IMR-90 (cell line): ENCODE measurements at regions not wholly inside any gene's neighbourhood (a gene's known extent, or its start where the extent isn't known, plus 50 kb on each side); places are given as distances from the start of the nearest gene placed in this dataset.

Experiments
- ATAC-seq: fragments of 200-7000 bp; cut with Tn5 transposase; 2 replicates; pipeline ENCODE4 v1.9.1; 2020; ENCODE audit warnings: low read depth, mild to moderate bottlenecking, moderate library complexity
- BruUV-seq: library from RNA; stranded (reverse); fragments of 400-500 nt; replicated peaks from 2 replicates; lab custom pipeline; 2021; lab: Mats Ljungman, UMichigan
- CTCF ChIA-PET: fragments of 300-600 bp; formaldehyde crosslinking; extraction: SDS; loops from one replicate; lab custom pipeline; 2021; ENCODE audit warnings: antibody characterized with exemption; lab: Yijun Ruan, JAX
- POLR2A ChIA-PET: fragments of 300-600 bp; sonication (Branson Sonifier 250); formaldehyde crosslinking; loops from one replicate; lab custom pipeline; 2022; ENCODE audit warnings: antibody characterized with exemption; ENCODE audit not compliant: unreplicated experiment; lab: Charles Lee
- DNase-seq: peaks from one replicate; pipeline ENCODE4 v3.0.0; 2013
- H2AFZ ChIP-seq: replicated peaks from 2 replicates; pipeline ENCODE3; 2013; ENCODE audit warnings: low read length, mild to moderate bottlenecking; ENCODE audit not compliant: poor library complexity
- H2AK5ac ChIP-seq: 2 replicates; pipeline ENCODE4 v1.6.1; 2013; ENCODE audit warnings: low read depth, low read length, inconsistent platforms
- H2AK9ac ChIP-seq: replicated peaks from 2 replicates; pipeline ENCODE3; 2013; ENCODE audit warnings: mild to moderate bottlenecking, low read depth, low read length, moderate library complexity; ENCODE audit not compliant: poor library complexity
- H2BK120ac ChIP-seq: 2 replicates; pipeline ENCODE4 v1.6.1; 2013; ENCODE audit warnings: low read depth, low read length, inconsistent platforms
- H2BK15ac ChIP-seq: 3 replicates; pipeline ENCODE4 v1.6.1; 2013; ENCODE audit warnings: low read depth, low read length, inconsistent platforms
- H2BK20ac ChIP-seq: 2 replicates; pipeline ENCODE4 v1.6.1; 2013; ENCODE audit warnings: low read depth, mild to moderate bottlenecking, inconsistent platforms, low read length, moderate library complexity
- H2BK5ac ChIP-seq: 2 replicates; pipeline ENCODE4 v1.6.1; 2013; ENCODE audit warnings: mild to moderate bottlenecking, low read depth, low read length, inconsistent platforms; ENCODE audit not compliant: poor library complexity, severe bottlenecking
- H3K14ac ChIP-seq: replicated peaks from 2 replicates; pipeline ENCODE4 v1.6.1; 2013; ENCODE audit warnings: low read depth, low read length, inconsistent platforms
- H3K18ac ChIP-seq: 2 replicates; pipeline ENCODE4 v1.6.1; 2013; ENCODE audit warnings: low read depth, low read length, control low read depth
- H3K23ac ChIP-seq: 2 replicates; pipeline ENCODE4 v1.6.1; 2013; ENCODE audit warnings: low read depth, low read length, inconsistent platforms
- H3K27ac ChIP-seq: 2 replicates; pipeline ENCODE4 v1.5.1; 2013; ENCODE audit warnings: mild to moderate bottlenecking, control low read depth, low read length; ENCODE audit not compliant: insufficient read depth
- H3K27me3 ChIP-seq: 2 replicates; pipeline ENCODE4 v1.6.1; 2013; ENCODE audit warnings: low read length; ENCODE audit not compliant: control insufficient read depth, insufficient read depth
- H3K36me3 ChIP-seq: 2 replicates; pipeline ENCODE4 v1.6.1; 2013; ENCODE audit warnings: low read length, mixed read lengths; ENCODE audit not compliant: control insufficient read depth, insufficient read depth
- H3K4ac ChIP-seq: 2 replicates; pipeline ENCODE4 v1.6.1; 2013; ENCODE audit warnings: low read depth, low read length, inconsistent platforms
- H3K4me1 ChIP-seq: 2 replicates; pipeline ENCODE4 v1.6.1; 2013; ENCODE audit warnings: low read length, mixed read lengths; ENCODE audit not compliant: control insufficient read depth, insufficient read depth
- H3K4me2 ChIP-seq: 2 replicates; pipeline ENCODE4 v1.6.1; 2013; ENCODE audit warnings: low read depth, mild to moderate bottlenecking, control low read depth, low read length, moderate library complexity
- H3K4me3 ChIP-seq: 2 replicates; pipeline ENCODE4 v1.5.1; 2013; ENCODE audit warnings: low read depth, mild to moderate bottlenecking, control low read depth, low read length, moderate library complexity; ENCODE audit not compliant: insufficient read depth
- H3K56ac ChIP-seq: 2 replicates; pipeline ENCODE4 v1.6.1; 2013; ENCODE audit warnings: low read length, inconsistent platforms; ENCODE audit not compliant: insufficient read depth; ENCODE audit errors: extremely low read depth
- H3K79me1 ChIP-seq, 2 experiments: 2 replicates each; pipeline ENCODE4 v1.6.1; 2013; ENCODE audit warnings: low read length in 2 of 2, inconsistent platforms in 1 of 2, low read depth in 1 of 2
- H3K9ac ChIP-seq: 2 replicates; pipeline ENCODE4 v1.6.1; 2013; ENCODE audit warnings: low read depth, low read length, control low read depth
- H3K9me1 ChIP-seq: 2 replicates; pipeline ENCODE4 v1.6.1; 2013; ENCODE audit warnings: low read length, inconsistent platforms; ENCODE audit not compliant: insufficient read depth
- H3K9me3 ChIP-seq: 2 replicates; pipeline ENCODE4 v1.6.1; 2013; ENCODE audit warnings: low read length; ENCODE audit not compliant: control insufficient read depth, insufficient read depth
- H4K20me1 ChIP-seq: 2 replicates; pipeline ENCODE4 v1.6.1; 2013; ENCODE audit warnings: low read length, inconsistent platforms; ENCODE audit not compliant: insufficient read depth
- H4K5ac ChIP-seq: 2 replicates; pipeline ENCODE4 v1.6.1; 2013; ENCODE audit warnings: mild to moderate bottlenecking, low read depth, low read length, control low read depth
- H4K8ac ChIP-seq, 2 experiments: 2 replicates each; pipeline ENCODE4 v1.6.1; 2013; ENCODE audit warnings: low read depth in 2 of 2, low read length in 2 of 2, control low read depth in 1 of 2, inconsistent platforms in 1 of 2
- H4K91ac ChIP-seq: 2 replicates; pipeline ENCODE4 v1.6.1; 2013; ENCODE audit warnings: low read depth, low read length, inconsistent platforms; ENCODE audit not compliant: insufficient read depth
- BHLHE40 ChIP-seq: fragments of 150-350 bp; IDR thresholded peaks from 2 replicates; pipeline ENCODE4 v1.6.1; 2016; ENCODE audit warnings: mild to moderate bottlenecking, low read depth, low read length
- CEBPB ChIP-seq: IDR thresholded peaks from 2 replicates; pipeline ENCODE4 v1.6.1; 2012; ENCODE audit warnings: low read depth, low read length, improper control_type of control experiment
- CHD1 ChIP-seq: IDR thresholded peaks from 2 replicates; pipeline ENCODE4 v1.6.1; 2012; ENCODE audit warnings: low read depth, low read length, improper control_type of control experiment
- CTCF ChIP-seq: conservative IDR thresholded peaks from 2 replicates; pipeline ENCODE4 v1.5.1; 2012; ENCODE audit warnings: mild to moderate bottlenecking, low read depth, low read length, improper control_type of control experiment
- ELK1 ChIP-seq: fragments of 150-350 bp; IDR thresholded peaks from 2 replicates; pipeline ENCODE4 v1.6.1; 2016; ENCODE audit warnings: low read depth, mild to moderate bottlenecking, low read length, moderate library complexity, borderline replicate concordance
- FOS ChIP-seq: fragments of 150-350 bp; IDR thresholded peaks from 2 replicates; pipeline ENCODE4 v1.6.1; 2016; ENCODE audit warnings: low read depth, low read length
- MAFK ChIP-seq: IDR thresholded peaks from 2 replicates; pipeline ENCODE4 v1.6.1; 2012; ENCODE audit warnings: low read depth, low read length, improper control_type of control experiment
- MXI1 ChIP-seq: IDR thresholded peaks from 2 replicates; pipeline ENCODE4 v1.6.1; 2012; ENCODE audit warnings: low read depth, mild to moderate bottlenecking, low read length, moderate library complexity, borderline replicate concordance
- NFE2L2 ChIP-seq: fragments of 150-350 bp; IDR thresholded peaks from 2 replicates; pipeline ENCODE4 v1.6.1; 2016; ENCODE audit warnings: low read depth, mild to moderate bottlenecking, low read length
- POLR2A ChIP-seq: IDR thresholded peaks from 2 replicates; pipeline ENCODE4 v1.6.1; 2012; ENCODE audit warnings: mild to moderate bottlenecking, low read depth, low read length
- RAD21 ChIP-seq: IDR thresholded peaks from 2 replicates; pipeline ENCODE4 v1.6.1; 2012; ENCODE audit warnings: low read length, improper control_type of control experiment
- RCOR1 ChIP-seq: IDR thresholded peaks from 2 replicates; pipeline ENCODE4 v1.6.1; 2012; ENCODE audit warnings: mild to moderate bottlenecking, low read length, improper control_type of control experiment; ENCODE audit not compliant: insufficient replicate concordance
- RFX5 ChIP-seq: IDR thresholded peaks from 2 replicates; pipeline ENCODE4 v1.8.0; 2012; ENCODE audit warnings: low read depth, mild to moderate bottlenecking, low read length, moderate library complexity
- SMC3 ChIP-seq: fragments of 150-350 bp; IDR thresholded peaks from 2 replicates; pipeline ENCODE4 v1.6.1; 2016; ENCODE audit warnings: low read depth, mild to moderate bottlenecking, antibody characterized with exemption, low read length, moderate library complexity
- USF2 ChIP-seq: fragments of 150-350 bp; IDR thresholded peaks from 2 replicates; pipeline ENCODE4 v1.6.1; 2017; ENCODE audit warnings: mild to moderate bottlenecking, antibody characterized with exemption, low read length, low read depth
- WGBS, 2 experiments: methylation state at CpG; one replicate each; pipeline versions ENCODE4 v1.1.5 to v1.1.7; 2013; ENCODE audit warnings: missing lambda C conversion rate in 2 of 2; ENCODE audit not compliant: insufficient read length in 1 of 2; ENCODE audit errors: extremely low coverage in 2 of 2; 5-methylcytosine and 5-hydroxymethylcytosine counted together
- dilution Hi-C: fragments of 300-500 bp; cut with HindIII; formaldehyde crosslinking; loops from one replicate; pipeline ENCODE4 v1.14.3; 2018; ENCODE audit warnings: low sequenced_read_pairs; ENCODE audit not compliant: unreplicated experiment
- in situ Hi-C: fragments of 300-500 bp; cut with MboI; formaldehyde crosslinking; loops from 3 replicates; pipeline ENCODE4 v1.14.3; 2019; ENCODE audit warnings: low sequenced_read_pairs, inconsistent platforms, mixed read lengths
- intact Hi-C: fragments of 100-400 bp; cut with micrococcal nuclease; formaldehyde crosslinking; loops from 2 replicates; pipeline ENCODE4 v1.10.0; 2022

GRCh38 chr3:63070476-63070810 lies 195.2 kb upstream of the CADPS start:
- Histone ChIP-seq H3K4ac (no peak overlapping the region), H3K4me2 (no peak overlapping the region), H3K9me3 (no peaks in the 10 kb centered on the region), H2BK20ac (no peak overlapping the region), H4K8ac (no peak overlapping the region), H4K5ac (no peak overlapping the region), H3K4me3 (no peak overlapping the region), H3K79me1 (no peaks in the 10 kb centered on the region), H2BK5ac (no peak overlapping the region), H3K9me1 (no peaks in the 10 kb centered on the region), H3K9ac (no peak overlapping the region), H2AFZ (no peak overlapping the region), H2BK15ac (no peak overlapping the region), H3K14ac (no peak overlapping the region), H3K36me3 (no peaks in the 10 kb centered on the region), H3K27ac (no peak overlapping the region), H2BK120ac (no peak overlapping the region), H2AK9ac (no peak overlapping the region), H2AK5ac (no peak overlapping the region), H4K91ac (no peak overlapping the region), H3K23ac (no peak overlapping the region), H3K56ac (no peak overlapping the region), H3K18ac (no peak overlapping the region), H3K4me1 (no peaks in the 10 kb centered on the region), H3K27me3 (no peaks in the 10 kb centered on the region), H4K20me1 (no peaks in the 10 kb centered on the region)
- ATAC-seq = no peak
- in situ Hi-C loops (no loop called here), dilution Hi-C loops (no loop called here), intact Hi-C loops (no loop called here)
- WGBS, 2 experiments = no CpG with 5 or more reads among the region's 1 CpG
- POLR2A ChIA-PET = no interaction called here
- no TSS peak for BruUV-seq
- TF ChIP-seq FOS = no peak
- no peak for TF ChIP-seq RFX5
- no peak for TF ChIP-seq BHLHE40
- TF ChIP-seq CTCF = no peak
- no peak for TF ChIP-seq NFE2L2
- TF ChIP-seq MAFK = no peak
- no peak for TF ChIP-seq POLR2A
- no peak for TF ChIP-seq RCOR1
- no peak for TF ChIP-seq CEBPB
- TF ChIP-seq USF2 = no peak
- TF ChIP-seq CHD1 = no peak
- TF ChIP-seq MXI1 = no peak
- no peak for TF ChIP-seq ELK1
- TF ChIP-seq RAD21 = no peak
- TF ChIP-seq SMC3 = no peak
- no peak for DNase-seq
- CTCF ChIA-PET = no interaction called here
